NT2/D1 (cell line): ENCODE measurements at regions not wholly inside any gene's neighbourhood (a gene's known extent, or its start where the extent isn't known, plus 50 kb on each side); places are given as distances from the start of the nearest gene placed in this dataset.

Experiments
- SUZ12 ChIP-seq: IDR thresholded peaks from 2 replicates; pipeline ENCODE4 v1.6.1; 2011; ENCODE audit not compliant: insufficient read length, insufficient read depth; ENCODE audit errors: extremely low read depth
- YY1 ChIP-seq: IDR thresholded peaks from 2 replicates; pipeline ENCODE4 v1.6.1; 2011; ENCODE audit not compliant: insufficient read length, insufficient read depth

DNA sequence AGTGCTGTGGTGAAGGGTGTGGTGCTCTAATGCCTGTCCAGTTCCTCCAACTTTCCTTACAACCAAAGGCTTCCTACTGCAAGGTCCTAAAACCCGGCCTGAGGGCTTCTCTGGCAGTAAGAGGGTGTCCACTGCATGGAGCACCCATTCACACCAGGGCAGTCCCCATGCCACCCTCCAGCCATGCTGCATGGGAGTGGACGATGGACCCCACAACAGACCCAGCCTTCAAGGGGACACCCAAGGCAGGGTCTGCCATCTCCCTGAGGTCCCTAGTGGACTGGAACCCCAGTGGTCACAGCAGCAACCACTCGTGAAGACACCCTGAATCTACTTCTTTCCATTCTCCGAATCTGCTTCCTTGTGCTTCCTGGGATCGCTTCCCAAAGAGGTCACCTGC is 117.6 kb upstream of the SOX1 start:
- TF ChIP-seq SUZ12 (no peak), YY1 (no peak)
